GM18508 (cell line): ENCODE measurements at regions not wholly inside any gene's neighbourhood (a gene's known extent, or its start where the extent isn't known, plus 50 kb on each side); places are given as distances from the start of the nearest gene placed in this dataset.
"Not testable (repeated sequence)": the region's sequence is repeated elsewhere in the genome, so short reads cannot be mapped to it uniquely, and the experiment has no call there.

Source experiments
- ATAC-seq: cut with Tn5 transposase; IDR thresholded peaks from one replicate; pipeline ENCODE4 v1.9.1; 2021; ENCODE audit warnings: moderate number of reproducible peaks; ENCODE audit not compliant: insufficient read depth, unreplicated experiment

GRCh38 chr2:64865073-64865830 is 123.9 kb upstream of the SLC1A4 start:
- no peak for ATAC-seq

- ATAC-seq = no peak
These were observed 123.3 kb upstream of the SLC1A4 start for GRCh38 chr2:64865831-64866345.

GRCh38 chr2:64866797-64867196 is 122.4 kb upstream of the SLC1A4 start:
- ATAC-seq = no peak

GRCh38 chr2:64867253-64867996 is 121.8 kb upstream of the SLC1A4 start:
- ATAC-seq = no peak

GRCh38 chr2:64869126-64869525 is 120.1 kb upstream of the SLC1A4 start:
- ATAC-seq = no peak

GRCh38 chr2:64873472-64873924 is 115.7 kb upstream of the SLC1A4 start:
- peak; percentile 60 for ATAC-seq

GRCh38 chr2:64874593-64874992 is 114.6 kb upstream of the SLC1A4 start:
- ATAC-seq = no peak

- ATAC-seq = no peak
These were observed 113.8 kb upstream of the SLC1A4 start for GRCh38 chr2:64875368-64875767.

GRCh38 chr2:64876137-64876647 is 113.0 kb upstream of the SLC1A4 start:
- no peak for ATAC-seq

GRCh38 chr2:64879745-64880144 is 109.5 kb upstream of the SLC1A4 start:
- no peak for ATAC-seq

- no peak for ATAC-seq
These were observed 108.8 kb upstream of the SLC1A4 start for GRCh38 chr2:64880193-64880951.

GRCh38 chr2:64881037-64881492 is 108.1 kb upstream of the SLC1A4 start:
- no peak for ATAC-seq

GRCh38 chr2:64887565-64887964 is 101.6 kb upstream of the SLC1A4 start:
- no peak for ATAC-seq

GRCh38 chr2:64888591-64889309 is 100.4 kb upstream of the SLC1A4 start:
- no peak for ATAC-seq

- ATAC-seq = no peak
These were observed 99.4 kb upstream of the SLC1A4 start for GRCh38 chr2:64889803-64890202.

- ATAC-seq = not testable (repeated sequence)
These were observed 92.6 kb upstream of the SLC1A4 start for GRCh38 chr2:64896572-64896971.

- ATAC-seq = no peak
These were observed 89.9 kb upstream of the SLC1A4 start for GRCh38 chr2:64899081-64899865.

GRCh38 chr2:64899876-64900275 is 89.3 kb upstream of the SLC1A4 start:
- ATAC-seq = not testable (repeated sequence)
